IMR-90 (cell line): ENCODE measurements at regions not wholly inside any gene's neighbourhood (a gene's known extent, or its start where the extent isn't known, plus 50 kb on each side); places are given as distances from the start of the nearest gene placed in this dataset.
"Not testable (repeated sequence)": the region's sequence is repeated elsewhere in the genome, so short reads cannot be mapped to it uniquely, and the experiment has no call there.

Experiments
- ATAC-seq: fragments of 200-7000 bp; cut with Tn5 transposase; 2 replicates; pipeline ENCODE4 v1.9.1; 2020; ENCODE audit warnings: low read depth, mild to moderate bottlenecking, moderate library complexity
- BruUV-seq: library from RNA; stranded (reverse); fragments of 400-500 nt; replicated peaks from 2 replicates; lab custom pipeline; 2021; lab: Mats Ljungman, UMichigan
- CTCF ChIA-PET: fragments of 300-600 bp; formaldehyde crosslinking; extraction: SDS; loops from one replicate; lab custom pipeline; 2021; ENCODE audit warnings: antibody characterized with exemption; lab: Yijun Ruan, JAX
- POLR2A ChIA-PET: fragments of 300-600 bp; sonication (Branson Sonifier 250); formaldehyde crosslinking; loops from one replicate; lab custom pipeline; 2022; ENCODE audit warnings: antibody characterized with exemption; ENCODE audit not compliant: unreplicated experiment; lab: Charles Lee
- DNase-seq: peaks from one replicate; pipeline ENCODE4 v3.0.0; 2013
- H2AFZ ChIP-seq: replicated peaks from 2 replicates; pipeline ENCODE3; 2013; ENCODE audit warnings: low read length, mild to moderate bottlenecking; ENCODE audit not compliant: poor library complexity
- H2AK5ac ChIP-seq: 2 replicates; pipeline ENCODE4 v1.6.1; 2013; ENCODE audit warnings: low read depth, low read length, inconsistent platforms
- H2AK9ac ChIP-seq: replicated peaks from 2 replicates; pipeline ENCODE3; 2013; ENCODE audit warnings: mild to moderate bottlenecking, low read depth, low read length, moderate library complexity; ENCODE audit not compliant: poor library complexity
- H2BK120ac ChIP-seq: 2 replicates; pipeline ENCODE4 v1.6.1; 2013; ENCODE audit warnings: low read depth, low read length, inconsistent platforms
- H2BK15ac ChIP-seq: 3 replicates; pipeline ENCODE4 v1.6.1; 2013; ENCODE audit warnings: low read depth, low read length, inconsistent platforms
- H2BK20ac ChIP-seq: 2 replicates; pipeline ENCODE4 v1.6.1; 2013; ENCODE audit warnings: low read depth, mild to moderate bottlenecking, inconsistent platforms, low read length, moderate library complexity
- H2BK5ac ChIP-seq: 2 replicates; pipeline ENCODE4 v1.6.1; 2013; ENCODE audit warnings: mild to moderate bottlenecking, low read depth, low read length, inconsistent platforms; ENCODE audit not compliant: poor library complexity, severe bottlenecking
- H3K14ac ChIP-seq: replicated peaks from 2 replicates; pipeline ENCODE4 v1.6.1; 2013; ENCODE audit warnings: low read depth, low read length, inconsistent platforms
- H3K18ac ChIP-seq: 2 replicates; pipeline ENCODE4 v1.6.1; 2013; ENCODE audit warnings: low read depth, low read length, control low read depth
- H3K23ac ChIP-seq: 2 replicates; pipeline ENCODE4 v1.6.1; 2013; ENCODE audit warnings: low read depth, low read length, inconsistent platforms
- H3K27ac ChIP-seq: 2 replicates; pipeline ENCODE4 v1.5.1; 2013; ENCODE audit warnings: mild to moderate bottlenecking, control low read depth, low read length; ENCODE audit not compliant: insufficient read depth
- H3K27me3 ChIP-seq: 2 replicates; pipeline ENCODE4 v1.6.1; 2013; ENCODE audit warnings: low read length; ENCODE audit not compliant: control insufficient read depth, insufficient read depth
- H3K36me3 ChIP-seq: 2 replicates; pipeline ENCODE4 v1.6.1; 2013; ENCODE audit warnings: low read length, mixed read lengths; ENCODE audit not compliant: control insufficient read depth, insufficient read depth
- H3K4ac ChIP-seq: 2 replicates; pipeline ENCODE4 v1.6.1; 2013; ENCODE audit warnings: low read depth, low read length, inconsistent platforms
- H3K4me1 ChIP-seq: 2 replicates; pipeline ENCODE4 v1.6.1; 2013; ENCODE audit warnings: low read length, mixed read lengths; ENCODE audit not compliant: control insufficient read depth, insufficient read depth
- H3K4me2 ChIP-seq: 2 replicates; pipeline ENCODE4 v1.6.1; 2013; ENCODE audit warnings: low read depth, mild to moderate bottlenecking, control low read depth, low read length, moderate library complexity
- H3K4me3 ChIP-seq: 2 replicates; pipeline ENCODE4 v1.5.1; 2013; ENCODE audit warnings: low read depth, mild to moderate bottlenecking, control low read depth, low read length, moderate library complexity; ENCODE audit not compliant: insufficient read depth
- H3K56ac ChIP-seq: 2 replicates; pipeline ENCODE4 v1.6.1; 2013; ENCODE audit warnings: low read length, inconsistent platforms; ENCODE audit not compliant: insufficient read depth; ENCODE audit errors: extremely low read depth
- H3K79me1 ChIP-seq, 2 experiments: 2 replicates each; pipeline ENCODE4 v1.6.1; 2013; ENCODE audit warnings: low read length in 2 of 2, inconsistent platforms in 1 of 2, low read depth in 1 of 2
- H3K9ac ChIP-seq: 2 replicates; pipeline ENCODE4 v1.6.1; 2013; ENCODE audit warnings: low read depth, low read length, control low read depth
- H3K9me1 ChIP-seq: 2 replicates; pipeline ENCODE4 v1.6.1; 2013; ENCODE audit warnings: low read length, inconsistent platforms; ENCODE audit not compliant: insufficient read depth
- H3K9me3 ChIP-seq: 2 replicates; pipeline ENCODE4 v1.6.1; 2013; ENCODE audit warnings: low read length; ENCODE audit not compliant: control insufficient read depth, insufficient read depth
- H4K20me1 ChIP-seq: 2 replicates; pipeline ENCODE4 v1.6.1; 2013; ENCODE audit warnings: low read length, inconsistent platforms; ENCODE audit not compliant: insufficient read depth
- H4K5ac ChIP-seq: 2 replicates; pipeline ENCODE4 v1.6.1; 2013; ENCODE audit warnings: mild to moderate bottlenecking, low read depth, low read length, control low read depth
- H4K8ac ChIP-seq, 2 experiments: 2 replicates each; pipeline ENCODE4 v1.6.1; 2013; ENCODE audit warnings: low read depth in 2 of 2, low read length in 2 of 2, control low read depth in 1 of 2, inconsistent platforms in 1 of 2
- H4K91ac ChIP-seq: 2 replicates; pipeline ENCODE4 v1.6.1; 2013; ENCODE audit warnings: low read depth, low read length, inconsistent platforms; ENCODE audit not compliant: insufficient read depth
- WGBS, 2 experiments: methylation state at CpG; one replicate each; pipeline versions ENCODE4 v1.1.5 to v1.1.7; 2013; ENCODE audit warnings: missing lambda C conversion rate in 2 of 2; ENCODE audit not compliant: insufficient read length in 1 of 2; ENCODE audit errors: extremely low coverage in 2 of 2; 5-methylcytosine and 5-hydroxymethylcytosine counted together
- dilution Hi-C: fragments of 300-500 bp; cut with HindIII; formaldehyde crosslinking; loops from one replicate; pipeline ENCODE4 v1.14.3; 2018; ENCODE audit warnings: low sequenced_read_pairs; ENCODE audit not compliant: unreplicated experiment
- in situ Hi-C: fragments of 300-500 bp; cut with MboI; formaldehyde crosslinking; loops from 3 replicates; pipeline ENCODE4 v1.14.3; 2019; ENCODE audit warnings: low sequenced_read_pairs, inconsistent platforms, mixed read lengths
- intact Hi-C: fragments of 100-400 bp; cut with micrococcal nuclease; formaldehyde crosslinking; loops from 2 replicates; pipeline ENCODE4 v1.10.0; 2022

DNA sequence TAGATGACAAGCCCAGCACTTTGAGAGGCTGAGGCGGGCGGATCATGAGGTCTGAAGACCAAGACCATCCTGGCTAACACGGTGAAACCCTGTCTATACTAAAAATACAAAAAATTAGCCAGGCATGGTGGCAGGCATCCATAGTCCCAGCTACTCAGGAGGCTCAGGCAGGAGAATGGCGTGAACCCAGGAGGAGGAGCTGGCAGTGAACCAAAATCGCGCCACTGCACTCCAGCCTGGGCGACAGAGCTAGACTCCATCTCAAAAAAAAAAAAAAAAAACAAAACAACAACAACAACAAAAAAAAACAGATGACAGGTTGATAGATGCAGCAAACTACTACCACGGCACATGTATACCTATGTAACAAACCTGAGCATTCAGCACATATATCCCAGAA lies 89.3 kb upstream of the CYLC2 start:
- H2AFZ ChIP-seq, H4K8ac ChIP-seq, H3K4me3 ChIP-seq, H4K91ac ChIP-seq, H3K9me1 ChIP-seq, H3K56ac ChIP-seq, H3K4ac ChIP-seq, H2BK20ac ChIP-seq, H3K14ac ChIP-seq, H3K27me3 ChIP-seq, H4K5ac ChIP-seq, H3K9ac ChIP-seq, BruUV-seq, intact Hi-C loops, H3K18ac ChIP-seq, H4K20me1 ChIP-seq, H3K23ac ChIP-seq, H2AK5ac ChIP-seq, ATAC-seq, H3K27ac ChIP-seq, H3K36me3 ChIP-seq, CTCF ChIA-PET, H3K79me1 ChIP-seq, dilution Hi-C loops, in situ Hi-C loops, H2BK120ac ChIP-seq, H2BK5ac ChIP-seq, H3K4me1 ChIP-seq, DNase-seq, H2AK9ac ChIP-seq, POLR2A ChIA-PET, H2BK15ac ChIP-seq, H3K4me2 ChIP-seq, H3K9me3 ChIP-seq: not testable (repeated sequence)
- no CpG with 5 or more reads among the region's 8 CpGs for whole genome bisulfite sequencing, 2 experiments
